GM23248 (cell line): ENCODE measurements at regions not wholly inside any gene's neighbourhood (a gene's known extent, or its start where the extent isn't known, plus 50 kb on each side); places are given as distances from the start of the nearest gene placed in this dataset.

Source experiments
- DNase-seq: peaks from one replicate; pipeline ENCODE4 v3.0.0-alpha.2; 2015
- H2AFZ ChIP-seq: fragments of 200-600 bp; sonication (generic); 2 replicates; pipeline ENCODE4 v1.6.1; 2016; ENCODE audit warnings: antibody characterized with exemption
- H3F3A ChIP-seq: fragments of 200-600 bp; sonication (generic); 2 replicates; pipeline ENCODE4 v1.6.1; 2016; ENCODE audit warnings: mild to moderate bottlenecking, antibody characterized with exemption, mixed run types; ENCODE audit not compliant: insufficient read depth
- H3K27ac ChIP-seq: fragments of 200-600 bp; sonication (generic); 2 replicates; pipeline ENCODE4 v1.5.1; 2016; ENCODE audit warnings: mild to moderate bottlenecking
- H3K27me3 ChIP-seq: fragments of 200-600 bp; sonication (generic); replicated peaks from 2 replicates; pipeline ENCODE4 v1.6.1; 2016; ENCODE audit warnings: mild to moderate bottlenecking; ENCODE audit not compliant: insufficient read depth
- H3K36me3 ChIP-seq: fragments of 200-600 bp; sonication (generic); 2 replicates; pipeline ENCODE4 v1.6.1; 2016; ENCODE audit warnings: low read depth, mild to moderate bottlenecking
- H3K4me1 ChIP-seq: fragments of 200-600 bp; sonication (generic); 2 replicates; pipeline ENCODE4 v1.6.1; 2016; ENCODE audit warnings: mild to moderate bottlenecking; ENCODE audit not compliant: insufficient read depth
- H3K4me2 ChIP-seq: fragments of 200-600 bp; sonication (generic); one replicate; pipeline ENCODE4 v1.6.1; 2016; ENCODE audit warnings: mild to moderate bottlenecking; ENCODE audit not compliant: unreplicated experiment
- H3K4me3 ChIP-seq: fragments of 200-600 bp; sonication (generic); 2 replicates; pipeline ENCODE4 v1.5.1; 2016; ENCODE audit warnings: mild to moderate bottlenecking
- H3K79me2 ChIP-seq: fragments of 200-600 bp; sonication (generic); 2 replicates; pipeline ENCODE4 v1.6.1; 2016; ENCODE audit warnings: mild to moderate bottlenecking; ENCODE audit not compliant: insufficient read depth
- H3K9ac ChIP-seq: fragments of 200-600 bp; sonication (generic); 2 replicates; pipeline ENCODE4 v1.6.1; 2016; ENCODE audit warnings: mild to moderate bottlenecking
- H3K9me2 ChIP-seq: fragments of 200-600 bp; sonication (generic); 2 replicates; pipeline ENCODE4 v1.6.1; 2016; ENCODE audit warnings: mixed run types, mild to moderate bottlenecking, moderate library complexity; ENCODE audit not compliant: insufficient read depth
- H3K9me3 ChIP-seq: fragments of 200-600 bp; sonication (generic); one replicate; pipeline ENCODE4 v1.6.1; 2017; ENCODE audit warnings: low read depth
- H4K20me1 ChIP-seq: fragments of 200-600 bp; sonication (generic); 2 replicates; pipeline ENCODE4 v1.6.0; 2016; ENCODE audit not compliant: insufficient read depth
- EZH2 ChIP-seq: fragments of 200-600 bp; sonication (generic); IDR thresholded peaks from 2 replicates; pipeline ENCODE4 v1.6.1; 2018; ENCODE audit warnings: antibody characterized with exemption, mild to moderate bottlenecking; ENCODE audit not compliant: insufficient read depth, poor library complexity, severe bottlenecking
- EZH2phosphoT487 ChIP-seq: fragments of 200-600 bp; sonication (generic); IDR thresholded peaks from 2 replicates; pipeline ENCODE4 v1.6.1; 2018; ENCODE audit warnings: antibody characterized with exemption, moderate library complexity, mild to moderate bottlenecking, low read depth; ENCODE audit not compliant: insufficient read depth
- WGBS, 2 experiments: methylation state at CpG; one replicate each; pipeline ENCODE4 v1.1.6; 2015 to 2017; ENCODE audit warnings: low lambda C conversion rate in 2 of 2, low coverage in 1 of 2; ENCODE audit errors: missing lambda C conversion rate in 2 of 2; 5-methylcytosine and 5-hydroxymethylcytosine counted together
- in situ Hi-C: fragments of 300-500 bp; cut with MboI; formaldehyde crosslinking; loops from 2 replicates; pipeline ENCODE4 v1.15.0; 2020

GRCh38 chr2:234643407-234643806, 146.5 kb upstream of the ARL4C start:
- H3K27me3 ChIP-seq = no peaks in the 10 kb centered on the region
- peaks cover 8% of the 10 kb centered on the region for H3K9me3 ChIP-seq
- no peaks in the 10 kb centered on the region for H4K20me1 ChIP-seq
- no peak overlapping the region for H2AFZ ChIP-seq
- peak; percentile 43 for DNase-seq
- H3K27ac ChIP-seq = no peak overlapping the region
- in situ Hi-C loops = no loop called here
- H3F3A ChIP-seq = no peaks in the 10 kb centered on the region
- no peak for TF ChIP-seq EZH2
- no peak for TF ChIP-seq EZH2phosphoT487
- H3K4me2 ChIP-seq = no peak overlapping the region
- no peaks in the 10 kb centered on the region for H3K36me3 ChIP-seq
- no peaks in the 10 kb centered on the region for H3K79me2 ChIP-seq
- H3K9ac ChIP-seq = no peak overlapping the region
- 28 to 32% methylated on average over 2 of the region's 2 CpGs for WGBS, 2 experiments
- H3K4me3 ChIP-seq = no peak overlapping the region
- no peaks in the 10 kb centered on the region for H3K9me2 ChIP-seq
- H3K4me1 ChIP-seq = no peaks in the 10 kb centered on the region

GRCh38 chr2:234641086-234641485, 144.2 kb upstream of the ARL4C start:
- no peaks in the 10 kb centered on the region for H3K36me3 ChIP-seq
- no peak for DNase-seq
- no peaks in the 10 kb centered on the region for H3K79me2 ChIP-seq
- WGBS, 2 experiments = 36 to 41% methylated on average over 2 of the region's 2 CpGs
- H2AFZ ChIP-seq = no peak overlapping the region
- no peaks in the 10 kb centered on the region for H3K27me3 ChIP-seq
- no peak overlapping the region for H3K4me2 ChIP-seq
- H3K4me3 ChIP-seq = no peak overlapping the region
- in situ Hi-C loops = no loop called here
- H4K20me1 ChIP-seq = no peaks in the 10 kb centered on the region
- no peaks in the 10 kb centered on the region for H3F3A ChIP-seq
- H3K9me3 ChIP-seq = peaks cover 8% of the 10 kb centered on the region
- no peak overlapping the region for H3K27ac ChIP-seq
- H3K9ac ChIP-seq = no peak overlapping the region
- no peaks in the 10 kb centered on the region for H3K9me2 ChIP-seq
- H3K4me1 ChIP-seq = no peaks in the 10 kb centered on the region
- no peak for TF ChIP-seq EZH2phosphoT487
- TF ChIP-seq EZH2 = no peak

GRCh38 chr2:234640657-234641056, 143.8 kb upstream of the ARL4C start:
- H3K79me2 ChIP-seq = no peaks in the 10 kb centered on the region
- WGBS, 2 experiments = 58 to 83% methylated on average over 1 of the region's 1 CpG
- H3K27me3 ChIP-seq = no peaks in the 10 kb centered on the region
- H3K9me2 ChIP-seq = no peaks in the 10 kb centered on the region
- H2AFZ ChIP-seq = no peak overlapping the region
- no peaks in the 10 kb centered on the region for H4K20me1 ChIP-seq
- H3F3A ChIP-seq = no peaks in the 10 kb centered on the region
- TF ChIP-seq EZH2 = no peak
- TF ChIP-seq EZH2phosphoT487 = no peak
- H3K9ac ChIP-seq = no peak overlapping the region
- H3K4me3 ChIP-seq = no peak overlapping the region
- H3K4me2 ChIP-seq = no peak overlapping the region
- peaks cover 8% of the 10 kb centered on the region for H3K9me3 ChIP-seq
- no peaks in the 10 kb centered on the region for H3K4me1 ChIP-seq
- in situ Hi-C loops = no loop called here
- DNase-seq = peak; percentile 11
- H3K36me3 ChIP-seq = no peaks in the 10 kb centered on the region
- no peak overlapping the region for H3K27ac ChIP-seq

GRCh38 chr2:234638966-234639365, 142.1 kb upstream of the ARL4C start:
- no peaks in the 10 kb centered on the region for H3F3A ChIP-seq
- H4K20me1 ChIP-seq = no peaks in the 10 kb centered on the region
- WGBS, 2 experiments = 97 to 100% methylated on average over 1 of the region's 1 CpG
- H3K9me2 ChIP-seq = no peaks in the 10 kb centered on the region
- TF ChIP-seq EZH2phosphoT487 (no peak), EZH2 (no peak)
- no peak for DNase-seq
- H3K4me2 ChIP-seq = no peak overlapping the region
- H3K9ac ChIP-seq = no peak overlapping the region
- peaks cover 8% of the 10 kb centered on the region for H3K9me3 ChIP-seq
- no peak overlapping the region for H3K27ac ChIP-seq
- H3K4me1 ChIP-seq = no peaks in the 10 kb centered on the region
- no peaks in the 10 kb centered on the region for H3K36me3 ChIP-seq
- H3K27me3 ChIP-seq = no peaks in the 10 kb centered on the region
- H3K79me2 ChIP-seq = no peaks in the 10 kb centered on the region
- no peak overlapping the region for H3K4me3 ChIP-seq
- in situ Hi-C loops = no loop called here
- H2AFZ ChIP-seq = no peak overlapping the region

- no peak overlapping the region for H2AFZ ChIP-seq
- DNase-seq = peak; percentile 19
- H4K20me1 ChIP-seq = no peaks in the 10 kb centered on the region
- no peak for TF ChIP-seq EZH2
- TF ChIP-seq EZH2phosphoT487 = no peak
- no peaks in the 10 kb centered on the region for H3K9me3 ChIP-seq
- in situ Hi-C loops = no loop called here
- no peak overlapping the region for H3K4me3 ChIP-seq
- H3K9ac ChIP-seq = no peak overlapping the region
- no peak overlapping the region for H3K27ac ChIP-seq
- H3K79me2 ChIP-seq = no peaks in the 10 kb centered on the region
- WGBS, 2 experiments = 88 to 95% methylated on average over 1 of the region's 1 CpG
- H3K27me3 ChIP-seq = no peaks in the 10 kb centered on the region
- H3K9me2 ChIP-seq = no peaks in the 10 kb centered on the region
- H3F3A ChIP-seq = no peaks in the 10 kb centered on the region
- no peaks in the 10 kb centered on the region for H3K4me1 ChIP-seq
- H3K36me3 ChIP-seq = no peaks in the 10 kb centered on the region
- H3K4me2 ChIP-seq = no peak overlapping the region
These were observed 138.4 kb upstream of the ARL4C start for GRCh38 chr2:234635284-234635683.
